ENCODE measurements at regions not wholly inside any gene's neighbourhood (a gene's known extent, or its start where the extent isn't known, plus 50 kb on each side); places are given as distances from the start of the nearest gene placed in this dataset.

- no peaks in the 10 kb centered on the region for H3K79me2 ChIP-seq (ENCODE audit: control insufficient read depth, insufficient read depth, low read length)
- ChIA-PET RAD21 (ENCODE audit: unreplicated experiment) (interaction anchor here (0.6 to 1.3 kb wide), 4 partner anchors 30 to 1688 kb away, joined by 3 to 7 read pairs (median 3); no protein-coding TSS in a partner anchor), POLR2A (no interaction called here), CTCF (interaction anchor here (1.0 to 1.5 kb wide), 4 partner anchors 9 to 52 kb away, joined by 3 to 4 read pairs (median 3); no protein-coding TSS in a partner anchor), SMC1A (ENCODE audit: uncharacterized antibody, unreplicated experiment) (interaction anchor here (0.8 to 1.9 kb wide), 9 partner anchors 8 to 230 kb away, joined by 3 to 6 read pairs (median 3); no protein-coding TSS in a partner anchor)
- in situ Hi-C loops (cut with MboI) (no loop called here), intact Hi-C loops (cut with micrococcal nuclease; ENCODE audit: unreplicated experiment) (no loop called here)
- no peaks in the 10 kb centered on the region for H3K9me3 ChIP-seq (replicated peaks; ENCODE audit: control insufficient read depth, insufficient read depth, low read length)
- no peaks in the 10 kb centered on the region for H3K27me3 ChIP-seq (replicated peaks in 1 of 2; ENCODE audit: control insufficient read depth in 2 of 2, insufficient read depth in 2 of 2, low read length in 1 of 2)
- no peak overlapping the region for H3K4me2 ChIP-seq (ENCODE audit: control insufficient read depth, insufficient read depth)
- TF ChIP-seq EZH2 (IDR thresholded peaks at IDR 0.05; ENCODE audit: borderline replicate concordance, control insufficient read depth, low read depth, low read length) (no peak), SIX5 (IDR thresholded peaks at IDR 0.05; ENCODE audit: low read depth, low read length, severe bottlenecking) (no peak), TARDBP (IDR thresholded peaks at IDR 0.05; ENCODE audit: borderline replicate concordance) (no peak), EGR1 (IDR thresholded peaks at IDR 0.05; ENCODE audit: borderline replicate concordance in 1 of 2, low read depth in 2 of 2, low read length in 2 of 2) (no peak), RB1 (IDR thresholded peaks at IDR 0.05; ENCODE audit: borderline replicate concordance) (no peak), POU2F2 (IDR thresholded peaks at IDR 0.05; ENCODE audit: borderline replicate concordance, low read depth, low read length) (no peak), FOXM1 (IDR thresholded peaks at IDR 0.05; ENCODE audit: low read depth, low read length) (no peak)
- no peak overlapping the region for H3K4me3 ChIP-seq
- H3K36me3 ChIP-seq (ENCODE audit: control insufficient read depth in 2 of 2, insufficient read depth in 2 of 2, low read length in 1 of 2): no peaks in the 10 kb centered on the region
- FAIRE-seq (no peak), ATAC-seq (no peak), DNase-seq (ENCODE audit: low read depth, low spot score) (no peak)
- WGBS (ENCODE audit: insufficient coverage, insufficient replicate concordance, low lambda C conversion rate, missing lambda C conversion rate): 14% methylated on average over 4 of the region's 4 CpGs
- no peaks in the 10 kb centered on the region for H4K20me1 ChIP-seq (ENCODE audit: control insufficient read depth, insufficient read depth)
- no TSS peak for BruUV-seq (replicated peaks)
- no peak overlapping the region for H2AFZ ChIP-seq (ENCODE audit: control insufficient read depth, low read depth, low read length)
- no peak overlapping the region for H3K9ac ChIP-seq (ENCODE audit: control insufficient read depth, insufficient read depth, low read length)
- no peak overlapping the region for H3K27ac ChIP-seq (ENCODE audit: control insufficient read depth, insufficient read depth)
- no peaks in the 10 kb centered on the region for H3K4me1 ChIP-seq (ENCODE audit: control insufficient read depth, insufficient read depth, low read length)
Measured at GRCh38 chr18:30454920-30455319, 587.6 kb downstream of the DSC3 start.

- intact Hi-C loops (cut with micrococcal nuclease; ENCODE audit: unreplicated experiment): no loop called here
- H3K27ac ChIP-seq (ENCODE audit: control insufficient read depth, insufficient read depth): no peak overlapping the region
- H3K27me3 ChIP-seq (replicated peaks in 1 of 2; ENCODE audit: control insufficient read depth in 2 of 2, insufficient read depth in 2 of 2, low read length in 1 of 2): no peaks in the 10 kb centered on the region
- no peak overlapping the region for H3K4me3 ChIP-seq
- no peak overlapping the region for H3K9ac ChIP-seq (ENCODE audit: control insufficient read depth, insufficient read depth, low read length)
- H3K4me2 ChIP-seq (ENCODE audit: control insufficient read depth, insufficient read depth): no peak overlapping the region
- H3K4me1 ChIP-seq (ENCODE audit: control insufficient read depth, insufficient read depth, low read length): no peaks in the 10 kb centered on the region
- POLR2A ChIA-PET: no interaction called here
- no peaks in the 10 kb centered on the region for H3K36me3 ChIP-seq (ENCODE audit: control insufficient read depth in 2 of 2, insufficient read depth in 2 of 2, low read length in 1 of 2)
- CTCF ChIA-PET: interaction anchor here (1.5 kb wide), 1 partner anchor 46 kb away, joined by 3 read pairs; no protein-coding TSS in a partner anchor
- no peaks in the 10 kb centered on the region for H3K79me2 ChIP-seq (ENCODE audit: control insufficient read depth, insufficient read depth, low read length)
- no TSS peak for BruUV-seq (replicated peaks)
- in situ Hi-C loops (cut with MboI): no loop called here
- H3K9me3 ChIP-seq (replicated peaks; ENCODE audit: control insufficient read depth, insufficient read depth, low read length): no peaks in the 10 kb centered on the region
- ATAC-seq (no peak), FAIRE-seq (no peak), DNase-seq (ENCODE audit: low read depth, low spot score) (no peak)
- RAD21 ChIA-PET (ENCODE audit: unreplicated experiment): interaction anchor here (1.5 kb wide), 1 partner anchor 76 kb away, joined by 3 read pairs; no protein-coding TSS in a partner anchor
- H4K20me1 ChIP-seq (ENCODE audit: control insufficient read depth, insufficient read depth): no peaks in the 10 kb centered on the region
- SMC1A ChIA-PET (ENCODE audit: uncharacterized antibody, unreplicated experiment): interaction anchor here (0.7 to 1.9 kb wide), 6 partner anchors 9 to 42 kb away, joined by 3 to 5 read pairs (median 4); no protein-coding TSS in a partner anchor
- H2AFZ ChIP-seq (ENCODE audit: control insufficient read depth, low read depth, low read length): no peak overlapping the region
- TF ChIP-seq, protein P1, sequence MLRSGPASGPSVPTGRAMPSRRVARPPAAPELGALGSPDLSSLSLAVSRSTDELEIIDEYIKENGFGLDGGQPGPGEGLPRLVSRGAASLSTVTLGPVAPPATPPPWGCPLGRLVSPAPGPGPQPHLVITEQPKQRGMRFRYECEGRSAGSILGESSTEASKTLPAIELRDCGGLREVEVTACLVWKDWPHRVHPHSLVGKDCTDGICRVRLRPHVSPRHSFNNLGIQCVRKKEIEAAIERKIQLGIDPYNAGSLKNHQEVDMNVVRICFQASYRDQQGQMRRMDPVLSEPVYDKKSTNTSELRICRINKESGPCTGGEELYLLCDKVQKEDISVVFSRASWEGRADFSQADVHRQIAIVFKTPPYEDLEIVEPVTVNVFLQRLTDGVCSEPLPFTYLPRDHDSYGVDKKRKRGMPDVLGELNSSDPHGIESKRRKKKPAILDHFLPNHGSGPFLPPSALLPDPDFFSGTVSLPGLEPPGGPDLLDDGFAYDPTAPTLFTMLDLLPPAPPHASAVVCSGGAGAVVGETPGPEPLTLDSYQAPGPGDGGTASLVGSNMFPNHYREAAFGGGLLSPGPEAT (IDR thresholded peaks at IDR 0.05; ENCODE audit: low read depth): no peak
- TF ChIP-seq ZNF207 (IDR thresholded peaks at IDR 0.05; ENCODE audit: borderline replicate concordance) (no peak), ZBTB11 (CRISPR knock-in tag; IDR thresholded peaks at IDR 0.05) (no peak), BCL3 (IDR thresholded peaks at IDR 0.05; ENCODE audit: borderline replicate concordance, insufficient read depth, low read depth, low read length, poor library complexity, severe bottlenecking) (no peak)
Measured at GRCh38 chr18:30451981-30452380, 590.6 kb downstream of the DSC3 start.
